Neural progenitor cell (in vitro differentiated cells): ENCODE measurements at regions not wholly inside any gene's neighbourhood (a gene's known extent, or its start where the extent isn't known, plus 50 kb on each side); places are given as distances from the start of the nearest gene placed in this dataset.

Experiments
- DNase-seq: peaks from one replicate; pipeline ENCODE4 v3.0.0-alpha.2; 2016; ENCODE audit warnings: low spot score
- H2AFZ ChIP-seq: fragments of 200-600 bp; sonication (generic); replicated peaks from 2 replicates; pipeline ENCODE4 v1.6.1; 2016; ENCODE audit warnings: antibody characterized with exemption
- H3F3A ChIP-seq: fragments of 200-600 bp; sonication (generic); 2 replicates; pipeline ENCODE4 v1.6.1; 2016; ENCODE audit warnings: antibody characterized with exemption, low read depth
- H3K27ac ChIP-seq: fragments of 200-600 bp; sonication (generic); 2 replicates; pipeline ENCODE4 v1.5.1; 2016; ENCODE audit warnings: mild to moderate bottlenecking
- H3K27me3 ChIP-seq: fragments of 200-600 bp; sonication (generic); 2 replicates; pipeline ENCODE4 v1.6.1; 2016; ENCODE audit warnings: mild to moderate bottlenecking, moderate library complexity
- H3K36me3 ChIP-seq: fragments of 200-600 bp; sonication (generic); 2 replicates; pipeline ENCODE4 v1.5.1; 2016
- H3K4me1 ChIP-seq: fragments of 200-600 bp; sonication (generic); 2 replicates; pipeline ENCODE4 v1.6.1; 2016; ENCODE audit warnings: mixed run types
- H3K4me2 ChIP-seq: fragments of 200-600 bp; sonication (generic); 2 replicates; pipeline ENCODE4 v1.6.1; 2016
- H3K4me3 ChIP-seq: fragments of 200-600 bp; sonication (generic); 2 replicates; pipeline ENCODE4 v1.5.1; 2016
- H3K79me2 ChIP-seq: fragments of 200-600 bp; sonication (generic); 2 replicates; pipeline ENCODE4 v1.6.1; 2016; ENCODE audit warnings: low read depth
- H3K9ac ChIP-seq: fragments of 200-600 bp; sonication (generic); 2 replicates; pipeline ENCODE4 v1.6.1; 2016
- H3K9me3 ChIP-seq: fragments of 200-600 bp; sonication (generic); 2 replicates; pipeline ENCODE4 v1.5.1; 2016; ENCODE audit warnings: low read depth
- H4K20me1 ChIP-seq: fragments of 200-600 bp; sonication (generic); 2 replicates; pipeline ENCODE4 v1.6.1; 2016; ENCODE audit warnings: low read depth
- H3K27ac Mint-ChIP-seq: 3 replicates; pipeline ENCODE4 v1.8.0; 2021; ENCODE audit warnings: mixed read lengths
- H3K27me3 Mint-ChIP-seq: 2 replicates; pipeline ENCODE4 v1.8.0; 2022; ENCODE audit warnings: low read depth, mild to moderate bottlenecking, inconsistent platforms, moderate library complexity, mixed read lengths; ENCODE audit not compliant: insufficient read depth
- H3K36me3 Mint-ChIP-seq: 3 replicates; pipeline ENCODE4 v1.8.0; 2021; ENCODE audit warnings: mixed read lengths
- H3K4me1 Mint-ChIP-seq: 3 replicates; pipeline ENCODE4 v1.8.0; 2021; ENCODE audit warnings: mixed read lengths
- H3K4me3 Mint-ChIP-seq: 3 replicates; pipeline ENCODE4 v1.8.0; 2021; ENCODE audit warnings: mild to moderate bottlenecking, moderate library complexity, mixed read lengths
- H3K9me3 Mint-ChIP-seq: 3 replicates; pipeline ENCODE4 v1.8.0; 2020; ENCODE audit warnings: mixed read lengths
- EZH2 ChIP-seq: fragments of 200-600 bp; sonication (generic); IDR thresholded peaks from 2 replicates; pipeline ENCODE4 v1.6.1; 2017; ENCODE audit warnings: antibody characterized with exemption, mild to moderate bottlenecking, moderate library complexity
- EZH2phosphoT487 ChIP-seq: fragments of 200-600 bp; sonication (generic); IDR thresholded peaks from 2 replicates; pipeline ENCODE4 v1.6.1; 2017; ENCODE audit warnings: antibody characterized with exemption
- TF ChIP-seq, protein P1 (sequence below): fragments of 200-600 bp; sonication (generic); IDR thresholded peaks from 2 replicates; pipeline ENCODE4 v1.5.1; 2017; ENCODE audit warnings: antibody characterized with exemption, mild to moderate bottlenecking

DNA sequence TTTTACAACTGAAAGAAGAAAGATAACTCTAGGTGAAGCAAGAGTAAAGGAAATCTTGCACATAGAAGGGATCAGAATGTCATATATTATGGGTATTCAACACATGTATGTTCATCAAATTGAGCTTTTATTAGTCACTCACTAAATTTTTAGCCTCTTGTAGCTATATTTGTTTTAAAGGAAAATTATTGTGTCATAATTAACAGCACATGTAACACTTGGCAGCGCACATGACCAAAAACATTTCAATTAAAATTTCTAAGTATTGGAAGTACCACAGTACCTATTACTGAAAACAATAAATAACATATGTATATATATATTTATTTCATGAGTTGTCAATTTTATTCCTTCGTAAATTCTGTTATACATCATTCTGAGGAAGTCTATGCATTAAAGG is 2800.4 kb downstream of the PCDH9 start:
- Mint-ChIP-seq H3K27me3 (no peaks in the 10 kb centered on the region), H3K9me3 (no peaks in the 10 kb centered on the region), H3K4me3 (no peak overlapping the region), H3K4me1 (no peaks in the 10 kb centered on the region), H3K36me3 (no peaks in the 10 kb centered on the region), H3K27ac (no peak overlapping the region)
- Histone ChIP-seq H2AFZ (no peak overlapping the region), H3K27ac (no peak overlapping the region), H3K4me1 (no peaks in the 10 kb centered on the region), H3K27me3 (no peaks in the 10 kb centered on the region), H3K4me2 (no peak overlapping the region), H4K20me1 (no peaks in the 10 kb centered on the region), H3F3A (no peaks in the 10 kb centered on the region), H3K79me2 (no peaks in the 10 kb centered on the region), H3K36me3 (no peaks in the 10 kb centered on the region), H3K9me3 (no peaks in the 10 kb centered on the region), H3K9ac (no peak overlapping the region), H3K4me3 (no peak overlapping the region)
- no peak for TF ChIP-seq EZH2phosphoT487
- no peak for TF ChIP-seq EZH2
- TF ChIP-seq, protein P1, sequence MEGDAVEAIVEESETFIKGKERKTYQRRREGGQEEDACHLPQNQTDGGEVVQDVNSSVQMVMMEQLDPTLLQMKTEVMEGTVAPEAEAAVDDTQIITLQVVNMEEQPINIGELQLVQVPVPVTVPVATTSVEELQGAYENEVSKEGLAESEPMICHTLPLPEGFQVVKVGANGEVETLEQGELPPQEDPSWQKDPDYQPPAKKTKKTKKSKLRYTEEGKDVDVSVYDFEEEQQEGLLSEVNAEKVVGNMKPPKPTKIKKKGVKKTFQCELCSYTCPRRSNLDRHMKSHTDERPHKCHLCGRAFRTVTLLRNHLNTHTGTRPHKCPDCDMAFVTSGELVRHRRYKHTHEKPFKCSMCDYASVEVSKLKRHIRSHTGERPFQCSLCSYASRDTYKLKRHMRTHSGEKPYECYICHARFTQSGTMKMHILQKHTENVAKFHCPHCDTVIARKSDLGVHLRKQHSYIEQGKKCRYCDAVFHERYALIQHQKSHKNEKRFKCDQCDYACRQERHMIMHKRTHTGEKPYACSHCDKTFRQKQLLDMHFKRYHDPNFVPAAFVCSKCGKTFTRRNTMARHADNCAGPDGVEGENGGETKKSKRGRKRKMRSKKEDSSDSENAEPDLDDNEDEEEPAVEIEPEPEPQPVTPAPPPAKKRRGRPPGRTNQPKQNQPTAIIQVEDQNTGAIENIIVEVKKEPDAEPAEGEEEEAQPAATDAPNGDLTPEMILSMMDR = no peak
- DNase-seq = no peak

DNA sequence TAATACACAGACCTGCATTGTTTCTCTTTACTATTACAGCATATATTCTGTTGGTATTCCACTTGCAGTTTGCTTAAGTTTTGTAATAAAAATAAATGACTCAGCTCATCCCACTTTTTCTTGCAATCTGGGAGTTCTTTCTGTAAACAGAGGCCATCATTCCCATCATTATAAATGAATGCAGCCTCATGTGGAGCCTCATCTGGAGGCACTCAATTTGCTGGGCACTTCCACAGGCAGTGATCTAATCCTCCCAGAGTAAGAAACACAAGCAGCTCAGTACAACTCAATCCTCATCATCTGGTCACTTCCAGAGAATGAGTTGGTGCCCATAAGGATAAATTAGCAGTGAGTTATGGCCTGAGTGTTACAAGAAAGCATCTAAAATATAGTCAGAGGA is 2801.9 kb downstream of the PCDH9 start:
- no peak overlapping the region for H3K27ac Mint-ChIP-seq
- peak; percentile 4 for DNase-seq
- no peak for TF ChIP-seq EZH2
- no peak for TF ChIP-seq EZH2phosphoT487
- TF ChIP-seq, protein P1 = no peak
- no peaks in the 10 kb centered on the region for H3K27me3 ChIP-seq
- H3K27me3 Mint-ChIP-seq = no peaks in the 10 kb centered on the region
- H3K9me3 Mint-ChIP-seq = no peaks in the 10 kb centered on the region
- H3K36me3 Mint-ChIP-seq = no peaks in the 10 kb centered on the region
- no peak overlapping the region for H3K4me3 Mint-ChIP-seq
- H3K36me3 ChIP-seq = no peaks in the 10 kb centered on the region
- peak overlapping the region; percentile 27 for H2AFZ ChIP-seq
- no peaks in the 10 kb centered on the region for H3K9me3 ChIP-seq
- no peaks in the 10 kb centered on the region for H3K4me1 ChIP-seq
- no peaks in the 10 kb centered on the region for H3F3A ChIP-seq
- no peaks in the 10 kb centered on the region for H3K4me1 Mint-ChIP-seq
- no peak overlapping the region for H3K4me3 ChIP-seq
- H4K20me1 ChIP-seq = no peaks in the 10 kb centered on the region
- no peak overlapping the region for H3K27ac ChIP-seq
- H3K9ac ChIP-seq = no peak overlapping the region
- H3K4me2 ChIP-seq = no peak overlapping the region
- H3K79me2 ChIP-seq = no peaks in the 10 kb centered on the region

DNA sequence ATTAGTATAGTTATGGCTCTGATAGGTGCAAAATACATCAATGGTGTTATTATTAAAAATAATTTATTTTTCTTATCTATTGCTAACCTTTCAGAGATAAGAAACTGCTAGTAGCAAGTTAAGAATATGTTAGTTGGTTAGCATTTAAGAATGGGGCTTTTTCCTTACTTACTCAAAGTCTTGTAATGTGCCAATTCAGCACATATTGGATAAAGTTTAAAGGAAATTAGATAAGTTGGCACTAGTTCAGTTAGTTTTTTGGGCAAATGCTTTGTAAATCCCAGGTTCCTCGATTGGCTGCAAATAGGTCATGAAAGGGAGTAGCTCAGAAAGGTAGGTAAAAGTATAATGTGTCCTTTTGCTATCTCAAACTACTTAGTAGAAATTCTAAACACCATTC is 2806.7 kb downstream of the PCDH9 start:
- H3K4me2 ChIP-seq = no peak overlapping the region
- H3K4me3 Mint-ChIP-seq = no peak overlapping the region
- TF ChIP-seq, protein P1 = no peak
- no peak for TF ChIP-seq EZH2phosphoT487
- TF ChIP-seq EZH2 = no peak
- H2AFZ ChIP-seq = no peak overlapping the region
- no peaks in the 10 kb centered on the region for H3K4me1 Mint-ChIP-seq
- no peaks in the 10 kb centered on the region for H3K4me1 ChIP-seq
- H3K27me3 ChIP-seq = no peaks in the 10 kb centered on the region
- H3K79me2 ChIP-seq = no peaks in the 10 kb centered on the region
- H4K20me1 ChIP-seq = no peaks in the 10 kb centered on the region
- no peak overlapping the region for H3K27ac ChIP-seq
- no peaks in the 10 kb centered on the region for H3K9me3 Mint-ChIP-seq
- H3F3A ChIP-seq = no peaks in the 10 kb centered on the region
- H3K27ac Mint-ChIP-seq = no peak overlapping the region
- no peaks in the 10 kb centered on the region for H3K9me3 ChIP-seq
- H3K9ac ChIP-seq = no peak overlapping the region
- no peaks in the 10 kb centered on the region for H3K36me3 Mint-ChIP-seq
- DNase-seq = no peak
- H3K4me3 ChIP-seq = no peak overlapping the region
- H3K27me3 Mint-ChIP-seq = no peaks in the 10 kb centered on the region
- H3K36me3 ChIP-seq = no peaks in the 10 kb centered on the region

DNA sequence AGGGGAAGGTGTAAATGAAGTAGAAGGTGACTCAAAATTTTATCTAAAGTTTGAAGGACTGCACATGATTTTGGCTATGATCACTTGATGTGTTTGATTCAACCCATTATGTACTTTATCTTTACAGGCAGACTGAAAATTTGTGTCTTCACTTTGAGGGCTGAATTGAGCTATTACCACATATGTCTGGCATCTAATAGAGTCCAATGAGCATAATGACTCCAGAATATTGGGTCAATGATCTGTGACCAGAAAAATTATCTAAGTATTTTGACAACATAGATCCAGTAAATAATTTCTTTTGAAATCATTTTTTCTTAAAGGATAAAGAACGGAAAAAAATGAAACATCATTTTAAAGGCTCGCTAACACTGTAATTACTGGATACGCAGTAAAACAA is 2810.0 kb downstream of the PCDH9 start:
- H3K4me1 Mint-ChIP-seq = no peaks in the 10 kb centered on the region
- no peaks in the 10 kb centered on the region for H3K36me3 Mint-ChIP-seq
- Histone ChIP-seq H3K36me3 (no peaks in the 10 kb centered on the region), H3F3A (no peaks in the 10 kb centered on the region), H3K4me2 (no peak overlapping the region), H2AFZ (no peak overlapping the region), H3K27ac (no peak overlapping the region), H3K79me2 (no peaks in the 10 kb centered on the region), H3K4me1 (no peaks in the 10 kb centered on the region), H3K9ac (no peak overlapping the region), H3K4me3 (no peak overlapping the region), H3K27me3 (no peaks in the 10 kb centered on the region), H3K9me3 (no peaks in the 10 kb centered on the region), H4K20me1 (no peaks in the 10 kb centered on the region)
- no peak for TF ChIP-seq EZH2
- no peak for TF ChIP-seq EZH2phosphoT487
- TF ChIP-seq, protein P1 = no peak
- no peak for DNase-seq
- H3K4me3 Mint-ChIP-seq = no peak overlapping the region
- no peaks in the 10 kb centered on the region for H3K27me3 Mint-ChIP-seq
- H3K27ac Mint-ChIP-seq = no peak overlapping the region
- no peaks in the 10 kb centered on the region for H3K9me3 Mint-ChIP-seq
